Esophagus muscularis mucosa (tissue), 3 donors: ENCODE measurements at regions not wholly inside any gene's neighbourhood (a gene's known extent, or its start where the extent isn't known, plus 50 kb on each side); places are given as distances from the start of the nearest gene placed in this dataset.

ENCODE experiments used
- CTCF ChIP-seq, 3 experiments: fragments of 200-600 bp in 2 of 3; fragments of 450-650 bp in 1 of 3; sonication (generic) in 2 of 3; IDR thresholded peaks; one replicate each; pipeline ENCODE4 v1.5.1; 2017 to 2019; ENCODE audit warnings: antibody characterized with exemption in 3 of 3, mild to moderate bottlenecking in 2 of 3, moderate library complexity in 1 of 3
- POLR2A ChIP-seq: fragments of 450-650 bp; IDR thresholded peaks from one replicate; pipeline ENCODE4 v1.6.1; 2017; ENCODE audit warnings: antibody characterized with exemption, moderate library complexity, mild to moderate bottlenecking, low read depth

DNA sequence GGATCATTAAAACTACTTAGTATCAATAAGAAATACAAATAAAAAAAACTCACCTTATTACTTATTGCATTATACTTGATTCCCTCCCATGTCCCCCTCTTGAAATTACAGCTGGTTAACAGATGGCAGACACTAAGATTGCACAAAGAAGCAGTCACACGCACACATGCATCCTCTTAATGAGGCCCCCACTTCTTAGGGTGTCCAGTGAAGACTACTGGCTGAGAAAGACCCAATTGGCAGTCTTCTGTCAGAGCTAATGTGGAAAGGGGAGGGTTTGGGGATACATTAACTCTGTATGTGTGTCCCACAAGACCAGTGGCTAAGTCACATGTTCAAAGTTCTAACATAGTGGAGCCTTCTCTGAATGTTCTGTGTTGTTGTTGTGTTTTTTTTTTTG is 210.7 kb downstream of the MTX2 start:
- TF ChIP-seq CTCF (IDR thresholded peaks at IDR 0.05) (no peak), POLR2A (no peak)
